NCI-H1417 (cell line): ENCODE measurements at regions not wholly inside any gene's neighbourhood (a gene's known extent, or its start where the extent isn't known, plus 50 kb on each side); places are given as distances from the start of the nearest gene placed in this dataset.
"Not testable (repeated sequence)": the region's sequence is repeated elsewhere in the genome, so short reads cannot be mapped to it uniquely, and the experiment has no call there.

Source experiments
- DNase-seq, 3 experiments: peaks; one replicate each; lab custom pipeline; 2025; lab: John Stamatoyannopoulos, UW

DNA sequence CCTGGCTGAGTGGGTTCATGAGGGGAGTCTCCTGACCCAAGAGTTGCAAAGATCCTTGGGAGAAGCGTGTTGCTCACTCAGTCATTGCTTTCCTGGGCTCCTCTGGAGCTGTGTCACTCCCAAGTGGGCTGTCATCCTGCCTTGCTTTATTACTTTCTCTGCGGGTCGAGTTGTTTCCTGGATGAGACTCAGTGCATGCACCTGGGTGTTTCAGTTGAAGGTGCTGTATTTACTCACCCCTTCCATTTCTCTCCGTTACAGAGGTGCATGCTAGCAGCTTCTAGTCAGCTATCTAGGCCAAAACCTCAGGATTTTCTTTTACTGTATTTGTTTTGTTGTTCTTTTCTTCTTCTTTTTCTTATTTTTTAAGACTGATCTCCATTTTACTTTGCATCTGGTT, 785.5 kb upstream of the EDIL3 start:
- DNase-seq: no peak

DNA sequence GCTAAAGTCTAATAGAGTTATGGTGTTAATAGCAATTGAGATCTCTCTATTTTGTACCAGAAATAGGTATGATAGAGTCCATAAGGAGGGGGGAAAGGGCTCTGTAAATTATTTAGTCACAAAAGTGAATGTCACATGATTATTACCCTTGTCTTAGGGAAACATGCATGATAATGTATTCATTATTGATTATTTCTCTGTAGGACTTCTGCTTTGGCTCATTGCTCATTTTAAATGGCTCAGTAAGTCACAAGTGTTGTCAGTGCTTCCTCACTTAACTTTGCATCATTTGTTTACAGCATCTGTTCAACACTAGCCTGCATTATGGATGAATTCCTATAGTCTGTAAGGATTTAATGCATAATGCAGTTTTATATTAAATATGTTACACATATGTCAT, 788.8 kb upstream of the EDIL3 start:
- DNase-seq: no peak

DNA sequence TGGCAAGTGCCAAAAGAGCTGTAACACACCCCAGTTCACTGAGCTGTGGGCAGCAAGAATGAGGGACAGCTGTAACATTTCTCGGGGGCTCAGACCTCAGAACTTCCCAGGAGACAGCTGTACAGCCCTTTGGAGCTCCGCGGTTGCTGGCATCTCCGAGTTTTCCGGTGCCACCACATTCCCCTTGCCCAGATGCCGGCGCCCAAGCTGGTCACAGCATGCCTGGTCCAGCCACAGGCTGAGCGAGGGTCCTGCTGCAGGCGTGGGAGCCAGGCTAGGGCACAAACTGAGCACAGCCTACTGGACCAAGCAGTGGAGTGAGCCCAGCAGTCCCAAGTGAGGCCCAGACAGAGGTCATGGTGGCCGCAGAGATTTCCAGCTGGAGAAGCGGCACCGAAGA, 797.7 kb upstream of the EDIL3 start:
- DNase-seq: no peak

DNA sequence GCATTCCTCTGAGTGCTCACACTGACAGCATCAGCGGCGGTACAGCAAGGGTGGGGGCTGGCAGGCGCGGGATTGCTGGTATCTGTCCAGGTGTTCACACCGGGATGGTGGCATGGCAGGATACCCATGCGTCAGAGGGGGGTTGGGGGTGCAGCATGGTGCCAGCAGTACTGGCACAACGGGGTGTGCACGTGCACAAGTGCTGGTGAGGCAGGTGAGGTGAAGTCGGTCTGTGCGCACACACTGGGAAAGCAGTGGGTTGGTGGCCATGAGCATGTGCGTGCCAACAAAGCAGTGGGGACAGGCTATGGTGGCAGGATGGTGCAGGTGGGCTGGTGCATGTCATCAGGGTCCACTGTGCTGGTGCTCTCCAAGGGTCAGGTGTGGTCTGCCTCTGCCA, 819.6 kb upstream of the EDIL3 start:
- DNase-seq: no peak

DNA sequence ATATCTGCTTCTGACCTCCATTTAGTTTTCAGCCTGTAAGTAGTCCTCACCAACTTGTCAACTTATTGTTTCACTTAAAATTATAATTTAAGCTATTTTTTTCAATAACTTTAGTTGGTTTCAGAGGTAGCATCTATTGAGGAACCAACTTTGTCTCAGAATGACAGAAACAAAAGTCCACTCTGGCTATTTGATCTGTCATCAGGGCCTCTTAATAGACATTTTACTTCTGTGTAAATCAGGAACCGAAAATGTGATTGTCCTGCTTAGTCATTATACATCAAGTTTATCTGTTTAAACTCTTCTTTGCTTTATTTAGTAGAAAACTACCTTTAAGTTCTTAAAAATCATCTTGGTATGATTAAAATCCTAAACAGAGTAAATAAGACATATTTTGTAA, 820.8 kb upstream of the EDIL3 start:
- no peak for DNase-seq

DNA sequence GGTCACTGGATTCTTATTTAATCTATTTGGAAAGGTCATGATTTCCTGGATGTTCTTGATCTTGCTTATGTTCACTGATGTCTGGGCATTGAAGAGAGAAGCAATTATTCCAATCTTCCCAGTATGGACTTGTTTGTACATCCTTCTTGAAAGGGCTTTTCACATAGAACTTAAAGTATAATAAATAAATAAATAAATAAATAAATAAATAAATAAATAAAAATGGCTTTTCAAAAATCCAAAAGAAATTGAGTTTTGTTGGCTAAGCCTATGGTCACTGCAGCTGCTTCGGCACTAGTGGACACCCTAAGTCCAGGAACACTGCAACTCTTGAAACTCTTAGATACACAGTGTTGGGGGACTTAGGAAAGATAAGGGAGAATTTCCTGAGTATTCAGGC, 840.7 kb upstream of the EDIL3 start:
- DNase-seq: no peak

DNA sequence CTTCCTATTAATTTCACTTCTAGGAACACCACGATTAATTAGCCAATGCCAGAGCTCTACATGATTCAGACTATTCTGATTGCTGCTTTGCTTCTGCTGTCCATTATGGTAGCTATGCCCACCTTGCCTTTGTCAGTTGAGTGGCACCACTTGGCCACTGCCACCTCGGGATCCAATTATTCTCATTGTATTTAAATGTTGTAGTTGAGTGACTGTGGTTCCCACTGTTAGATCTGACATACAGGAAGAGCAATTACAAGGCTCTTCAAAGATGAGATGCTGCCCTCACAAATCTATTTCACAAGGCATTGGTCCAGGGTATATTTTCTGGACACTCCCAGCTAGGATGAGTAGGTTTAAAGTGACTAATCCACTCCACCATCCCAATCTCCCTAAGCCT, 864.5 kb upstream of the EDIL3 start:
- DNase-seq: no peak

DNA sequence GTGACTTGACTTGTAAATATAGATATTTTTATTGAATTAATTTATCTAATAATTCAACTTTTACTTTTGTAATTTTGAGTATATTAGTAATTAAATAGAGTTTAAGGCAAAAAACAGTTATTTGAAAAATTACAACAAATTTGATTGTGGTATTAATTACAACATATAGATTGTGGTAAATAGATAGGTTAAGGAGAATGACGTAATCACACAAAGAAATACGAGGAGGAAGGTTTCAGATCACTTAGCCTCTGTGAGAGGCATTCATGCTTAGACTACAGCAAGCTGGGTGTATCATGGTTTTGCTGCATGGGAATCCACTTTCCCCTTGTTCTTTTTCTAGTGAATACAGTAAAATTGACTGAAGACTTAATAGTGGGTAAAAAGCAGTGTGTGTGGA, 878.4 kb upstream of the EDIL3 start:
- no peak for DNase-seq

DNA sequence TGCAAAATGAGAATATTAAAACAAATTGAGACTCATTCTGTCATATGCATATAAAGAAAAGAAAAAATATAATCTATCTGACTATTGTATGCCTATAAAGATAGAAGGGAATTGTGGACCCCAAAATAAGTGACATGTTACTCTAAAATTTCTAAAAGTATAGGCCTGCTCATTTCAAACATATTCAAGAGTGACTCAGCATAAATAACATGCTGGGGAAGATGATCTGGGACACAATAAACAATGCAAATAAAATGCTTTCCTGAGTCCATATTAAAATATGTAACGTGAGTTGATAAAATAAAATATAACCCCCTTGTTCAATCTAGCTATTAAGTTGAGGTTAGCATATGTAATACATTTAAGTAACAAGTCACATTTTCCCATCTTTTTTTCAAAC, 882.0 kb upstream of the EDIL3 start:
- no peak for DNase-seq

DNA sequence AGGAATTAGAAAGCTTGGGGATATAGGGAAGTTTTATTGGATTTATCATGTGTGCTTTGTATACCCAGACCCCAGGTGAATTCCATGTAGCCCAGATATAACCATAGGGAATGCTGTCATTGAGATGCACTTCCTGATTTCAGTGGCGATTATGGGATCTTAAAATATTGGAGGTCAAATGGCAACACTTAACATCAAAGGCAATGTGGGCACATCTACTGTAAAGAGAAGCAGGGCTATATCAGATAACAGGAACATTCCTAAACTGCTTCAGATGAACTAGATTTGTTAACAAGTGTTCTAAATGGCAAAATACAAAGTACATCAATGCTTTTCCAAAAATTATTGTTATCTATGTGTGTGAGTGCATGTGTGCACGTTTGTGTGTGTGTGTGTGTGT, 883.5 kb upstream of the EDIL3 start:
- DNase-seq: no peak

DNA sequence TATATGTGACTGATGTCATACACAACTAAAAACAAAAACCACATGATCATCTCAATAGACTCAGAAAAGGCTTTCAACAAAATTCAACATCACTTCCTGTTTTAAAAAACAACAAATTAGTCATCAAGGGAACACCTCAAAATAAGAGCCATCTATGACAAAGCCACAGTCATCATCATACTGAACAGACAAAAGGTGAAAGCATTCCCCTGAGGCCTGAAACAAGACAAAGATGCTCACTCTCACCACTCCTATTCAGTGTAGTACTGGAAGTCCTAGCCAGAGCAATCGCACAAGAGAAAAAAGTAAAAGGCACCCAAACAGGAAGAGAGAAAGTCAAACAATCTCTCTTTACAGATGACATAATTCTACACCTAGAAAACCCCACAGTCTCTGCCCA, 893.5 kb upstream of the EDIL3 start:
- DNase-seq: no peak

DNA sequence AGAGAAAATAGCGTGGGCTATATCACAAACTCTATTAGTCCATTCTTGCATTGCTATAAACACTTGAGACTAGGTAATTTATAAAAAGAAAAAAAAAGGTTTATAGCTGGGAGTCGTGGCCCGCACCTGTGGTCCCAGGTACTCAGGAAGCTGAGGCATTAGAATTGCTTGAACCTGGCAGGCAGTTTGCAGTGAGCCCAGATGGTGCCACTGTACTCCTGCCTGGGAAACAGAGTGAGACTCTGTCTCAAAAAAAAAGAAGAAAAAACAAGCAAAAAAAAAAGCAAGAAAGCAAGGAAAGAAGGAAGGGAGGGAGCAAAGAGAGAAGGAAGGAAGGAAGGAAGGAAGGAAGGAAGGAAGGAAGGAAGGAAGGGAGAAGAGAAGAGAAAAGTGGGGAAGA, 904.2 kb upstream of the EDIL3 start:
- DNase-seq: no peak

DNA sequence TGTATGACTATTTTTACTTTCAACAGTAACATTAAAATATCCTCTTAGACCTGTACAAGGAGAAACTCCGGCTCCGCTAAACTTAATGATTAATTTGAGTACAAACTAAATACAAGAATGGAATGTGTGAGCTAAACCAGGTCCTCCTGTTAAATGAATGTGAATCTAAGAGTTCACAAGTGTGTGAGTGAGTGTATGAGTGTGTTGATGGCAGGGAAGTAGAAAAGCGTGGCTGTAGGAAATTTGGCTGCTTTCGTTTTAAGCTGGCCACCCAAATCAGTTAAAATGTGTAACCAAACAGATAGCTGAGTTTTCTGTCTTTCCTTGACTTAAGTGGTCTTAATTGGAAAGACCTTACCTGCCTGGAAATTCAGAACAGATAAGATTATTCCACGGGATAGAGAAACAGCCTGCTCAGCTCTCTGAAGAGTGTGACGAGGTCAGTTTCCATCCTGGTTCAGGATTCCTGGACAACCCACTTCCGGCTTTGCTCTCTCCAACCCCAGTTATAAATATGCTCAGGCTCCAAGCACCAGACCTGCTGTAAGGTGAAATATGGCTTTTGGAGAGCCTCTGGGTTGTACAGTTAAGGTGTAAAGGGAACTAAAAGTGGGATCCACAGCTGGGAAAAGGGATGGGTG, 908.6 kb upstream of the EDIL3 start:
- no peak for DNase-seq

DNA sequence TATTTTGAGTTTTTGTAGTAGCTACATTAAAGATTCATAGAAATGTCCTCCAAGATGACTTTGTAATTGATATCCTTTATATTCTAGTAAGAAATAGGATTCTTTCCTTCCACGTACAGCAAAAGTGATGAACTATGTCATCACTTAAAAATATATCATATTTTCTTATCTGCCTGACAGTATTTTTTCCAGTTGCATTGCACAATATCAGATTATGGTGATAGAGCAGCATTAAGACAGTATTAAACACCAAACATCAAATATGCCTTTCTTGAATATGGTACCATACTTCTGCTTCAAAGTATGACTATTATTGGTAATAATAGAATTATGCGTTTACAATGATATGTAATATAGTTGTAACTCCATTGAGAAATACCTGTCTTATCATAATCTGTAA, 919.8 kb upstream of the EDIL3 start:
- no peak for DNase-seq

DNA sequence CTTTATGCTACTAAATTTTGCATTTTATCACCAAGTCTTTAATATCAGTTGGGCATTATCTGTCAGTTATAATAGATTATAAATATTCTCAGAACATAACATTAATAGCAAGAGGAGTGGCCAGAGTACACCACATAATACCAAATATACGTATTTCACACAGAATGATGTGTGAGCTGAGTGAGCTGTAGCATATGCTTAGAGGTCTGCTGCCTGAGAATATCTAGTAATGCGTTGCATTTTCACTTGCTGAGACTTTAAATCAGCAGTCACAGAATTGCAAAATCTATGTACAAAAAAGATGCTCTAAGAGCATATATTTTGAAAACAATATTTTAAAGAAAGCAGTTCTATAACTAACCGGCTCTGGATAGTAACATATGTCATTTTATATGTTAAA, 921.1 kb upstream of the EDIL3 start:
- DNase-seq: no peak

DNA sequence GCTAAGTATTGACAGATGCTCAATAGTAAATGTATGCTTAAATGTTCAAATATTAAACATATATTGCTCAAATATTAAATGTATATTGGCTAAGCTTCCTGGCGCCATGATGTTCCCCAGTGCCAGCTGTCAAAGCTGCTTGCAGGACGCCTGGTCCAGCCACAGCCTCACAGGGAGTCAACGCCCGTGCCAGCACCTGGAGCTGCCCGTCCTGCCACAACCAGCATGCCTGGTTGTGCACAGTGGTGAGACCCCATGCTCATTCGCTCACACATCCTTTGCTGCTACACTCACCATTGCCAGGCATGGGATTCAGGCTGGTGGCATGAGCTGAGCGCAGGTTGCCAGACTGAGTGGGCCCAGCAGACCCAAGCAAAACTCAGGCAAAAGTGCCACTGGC, 926.9 kb upstream of the EDIL3 start:
- DNase-seq: no peak

DNA sequence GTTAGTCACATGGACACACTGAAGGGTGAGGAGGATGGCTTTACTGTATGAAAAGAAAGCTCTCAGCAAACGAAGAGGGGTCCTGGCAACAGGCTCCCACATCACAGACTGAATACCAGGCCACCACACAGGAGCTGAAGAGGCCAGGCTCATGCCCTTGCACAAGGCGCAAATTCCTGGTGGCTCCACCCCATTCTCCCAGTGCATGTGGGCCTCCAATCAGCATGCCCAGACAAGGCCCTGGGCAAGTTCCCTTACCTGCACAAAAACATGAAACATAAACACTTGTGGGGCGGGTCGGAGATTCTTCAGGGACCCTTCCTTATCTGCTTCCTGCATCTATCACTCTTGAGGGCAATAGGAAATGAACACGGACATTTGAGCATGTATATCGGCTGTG, 935.8 kb upstream of the EDIL3 start:
- no peak for DNase-seq

DNA sequence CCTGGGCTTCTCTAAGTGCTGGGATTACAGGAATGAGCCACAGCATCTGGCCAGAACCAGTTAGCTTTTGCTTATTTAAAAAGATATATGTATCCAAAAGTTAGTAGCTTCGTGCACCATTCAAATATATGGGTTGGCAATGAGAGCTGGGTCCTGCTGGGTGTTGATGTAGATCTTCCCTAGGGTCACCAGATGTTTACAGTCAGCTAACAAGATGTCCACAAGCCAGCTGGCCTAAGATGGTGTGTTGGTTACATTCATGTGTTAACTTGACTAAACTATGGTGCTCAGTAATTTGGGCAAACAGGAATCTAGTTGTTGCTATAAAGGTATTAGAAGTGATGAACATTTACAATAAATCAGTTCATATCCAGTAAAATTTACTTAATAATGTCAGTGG, 948.6 kb upstream of the EDIL3 start:
- no peak for DNase-seq

DNA sequence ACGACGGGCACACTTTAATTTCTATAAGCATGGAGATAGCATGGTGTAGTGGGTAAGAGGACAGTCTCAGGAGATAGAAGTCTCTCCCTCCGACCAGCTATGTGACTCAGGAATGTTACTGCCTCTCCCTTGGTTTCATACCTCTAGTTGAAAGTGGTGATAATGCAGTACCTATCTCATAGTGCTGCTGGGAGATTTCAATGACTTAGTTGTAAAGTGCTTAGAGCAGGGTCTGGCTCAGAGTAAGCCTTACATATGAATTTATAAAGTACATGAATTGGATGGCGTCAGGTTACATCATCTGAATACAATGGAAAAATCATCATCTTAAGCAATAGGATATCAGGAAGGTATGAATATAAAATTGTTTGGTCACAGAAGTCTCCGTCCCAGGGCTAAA, 952.8 kb upstream of the EDIL3 start:
- DNase-seq: no peak

DNA sequence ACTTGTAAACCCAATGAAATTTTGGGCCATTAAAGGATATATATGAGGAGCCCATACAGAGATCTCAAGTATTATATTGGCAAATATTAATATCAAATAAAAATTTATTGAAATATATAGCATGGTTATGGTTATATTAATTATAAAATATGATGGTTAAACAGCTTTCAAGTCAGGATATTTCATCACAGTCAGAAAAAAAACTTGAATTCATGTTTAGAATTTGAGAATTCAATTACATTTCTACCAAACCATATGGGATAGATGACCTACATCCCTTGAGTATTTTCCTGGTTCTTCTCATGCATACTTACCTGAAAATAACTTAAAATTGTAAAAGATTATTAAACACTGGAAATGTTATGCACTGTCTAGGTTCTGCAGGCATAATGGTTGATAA, 956.1 kb upstream of the EDIL3 start:
- DNase-seq: no peak

DNA sequence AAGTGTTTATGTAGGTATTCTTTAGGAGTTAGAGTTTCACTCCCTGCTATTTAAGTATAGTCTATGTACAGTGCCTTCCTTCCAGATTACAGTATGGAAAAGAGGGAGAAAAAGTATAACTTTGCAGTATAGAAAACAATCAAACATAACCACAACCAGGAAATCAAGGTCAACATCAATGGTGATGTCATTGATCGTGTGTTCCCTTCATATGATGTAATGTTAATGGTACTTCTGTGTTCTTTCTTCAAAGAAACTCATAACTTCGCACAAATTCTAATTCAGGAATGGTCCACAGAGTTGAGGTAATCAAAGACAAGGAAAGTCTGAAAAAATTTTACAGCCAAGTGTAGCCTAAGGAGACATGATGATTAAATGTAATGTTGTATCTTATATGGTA, 961.1 kb upstream of the EDIL3 start:
- DNase-seq: no peak

DNA sequence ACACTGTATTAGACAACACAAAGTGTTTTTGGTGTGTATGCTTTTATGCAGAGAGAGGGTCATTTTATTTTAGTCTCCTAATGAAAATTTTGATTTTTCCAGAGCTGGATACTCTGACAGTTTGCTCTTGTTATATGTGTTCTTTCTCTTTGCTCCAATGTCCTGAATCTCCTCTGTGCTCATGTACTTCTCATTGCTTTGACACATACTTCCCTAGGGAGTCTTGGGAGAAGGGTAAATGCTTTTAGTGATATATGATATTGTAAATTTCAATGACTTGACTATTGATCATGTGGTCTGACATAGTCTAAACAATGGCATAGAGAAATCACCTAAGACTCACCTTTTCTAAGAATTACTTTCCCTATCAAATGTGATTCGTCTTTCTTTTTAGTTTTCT, 972.6 kb upstream of the EDIL3 start:
- DNase-seq: no peak

DNA sequence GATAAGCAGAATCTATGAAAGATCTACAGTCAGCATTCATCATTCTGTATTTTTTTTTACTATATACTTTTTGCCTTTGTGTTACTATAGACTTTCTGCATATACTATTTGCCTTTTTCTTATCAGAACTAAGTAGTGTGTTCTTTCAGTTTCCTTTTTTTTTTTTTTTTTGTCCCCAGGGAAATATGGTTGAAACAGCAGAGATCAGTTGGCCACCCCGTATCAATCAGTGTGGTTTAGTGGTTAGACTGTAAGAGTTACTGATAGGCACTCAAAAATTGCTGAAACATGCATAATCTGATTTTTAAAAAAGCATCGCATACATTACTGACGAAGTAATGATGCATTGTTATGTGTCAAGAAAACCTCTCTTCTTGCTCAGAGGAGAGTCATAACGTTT, 990.8 kb upstream of the EDIL3 start:
- no peak for DNase-seq

DNA sequence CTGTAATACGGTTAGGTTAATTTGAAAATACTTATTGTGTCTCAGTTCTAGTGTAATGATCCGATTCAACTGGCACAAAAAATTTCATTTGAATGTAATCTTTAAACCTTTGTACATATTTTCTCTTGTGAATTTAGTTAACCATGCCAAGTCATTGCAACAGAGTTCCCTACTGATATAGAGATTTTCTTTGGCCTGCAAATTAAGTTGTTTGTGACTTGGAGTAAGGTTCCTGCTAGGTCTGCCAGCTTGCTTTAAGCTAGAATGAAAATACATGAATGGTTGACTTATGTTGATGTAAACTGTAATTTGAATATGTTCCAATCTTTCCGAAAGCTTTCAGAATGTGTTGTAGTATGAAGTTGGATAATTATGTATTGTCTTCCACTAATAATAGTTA, 1004.1 kb upstream of the EDIL3 start:
- DNase-seq: no peak

DNA sequence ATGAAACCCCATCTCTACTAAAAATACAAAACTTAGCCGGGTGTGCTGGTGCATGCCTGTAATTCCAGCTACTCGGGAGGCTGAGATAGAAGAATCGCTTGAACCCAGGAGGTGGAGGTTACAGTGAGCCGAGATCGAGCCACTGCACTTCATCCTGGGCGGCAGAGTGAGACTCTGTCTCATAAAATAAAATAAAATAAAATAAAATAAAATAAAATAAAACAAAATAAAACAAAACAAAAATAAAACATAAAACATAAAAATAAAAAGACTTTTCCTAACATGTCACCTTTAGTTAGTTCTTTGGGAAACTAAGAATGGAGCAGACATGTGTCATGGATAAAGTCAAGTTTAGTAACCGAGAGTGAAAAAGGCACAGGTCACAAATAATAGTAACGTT, 1007.6 kb upstream of the EDIL3 start:
- not testable (repeated sequence) for DNase-seq
